H9 (cell line): ENCODE measurements at regions not wholly inside any gene's neighbourhood (a gene's known extent, or its start where the extent isn't known, plus 50 kb on each side); places are given as distances from the start of the nearest gene placed in this dataset.

Experiments used
- DNase-seq: peaks from one replicate; pipeline ENCODE4 v3.0.0-alpha.2; 2017
- H2AFZ ChIP-seq: one replicate; pipeline ENCODE4 v1.6.1; 2013; ENCODE audit warnings: mild to moderate bottlenecking, low read length, control low read depth, moderate library complexity
- H2AK5ac ChIP-seq: 2 replicates; pipeline ENCODE4 v1.6.1; 2013; ENCODE audit warnings: low read length, control low read depth, mixed read lengths; ENCODE audit not compliant: insufficient read length
- H2BK120ac ChIP-seq: one replicate; pipeline ENCODE4 v1.6.1; 2013; ENCODE audit warnings: low read depth, mild to moderate bottlenecking, low read length, control low read depth, inconsistent platforms; ENCODE audit not compliant: poor library complexity, severe bottlenecking
- H2BK12ac ChIP-seq: 2 replicates; pipeline ENCODE4 v1.6.1; 2013; ENCODE audit warnings: low read length, control low read depth, mixed read lengths, low read depth; ENCODE audit not compliant: insufficient read length
- H2BK15ac ChIP-seq: 2 replicates; pipeline ENCODE4 v1.6.1; 2013; ENCODE audit warnings: low read depth, low read length, control low read depth
- H2BK20ac ChIP-seq: one replicate; pipeline ENCODE4 v1.6.1; 2013; ENCODE audit warnings: low read depth, mild to moderate bottlenecking, low read length, control low read depth, inconsistent platforms; ENCODE audit not compliant: poor library complexity, severe bottlenecking
- H2BK5ac ChIP-seq: 2 replicates; pipeline ENCODE4 v1.6.1; 2013; ENCODE audit warnings: low read length, control low read depth, mixed read lengths; ENCODE audit not compliant: insufficient read length
- H3K14ac ChIP-seq: 2 replicates; pipeline ENCODE4 v1.6.1; 2013; ENCODE audit warnings: low read length, control low read depth; ENCODE audit not compliant: insufficient read depth
- H3K18ac ChIP-seq: 2 replicates; pipeline ENCODE4 v1.6.1; 2013; ENCODE audit warnings: low read depth, mild to moderate bottlenecking, mixed read lengths, low read length, control low read depth; ENCODE audit not compliant: insufficient read length
- H3K23ac ChIP-seq: 2 replicates; pipeline ENCODE4 v1.6.1; 2013; ENCODE audit warnings: low read length, control low read depth, mixed read lengths, low read depth; ENCODE audit not compliant: insufficient read length
- H3K23me2 ChIP-seq: 2 replicates; pipeline ENCODE4 v1.6.1; 2013; ENCODE audit warnings: low read depth, mild to moderate bottlenecking, mixed read lengths, low read length, control low read depth; ENCODE audit not compliant: insufficient read length, poor library complexity, severe bottlenecking
- H3K27ac ChIP-seq: 2 replicates; pipeline ENCODE4 v1.5.1; 2013; ENCODE audit warnings: low read length, control low read depth, mixed read lengths, low read depth; ENCODE audit not compliant: insufficient read length
- H3K27me3 ChIP-seq: 2 replicates; pipeline ENCODE4 v1.6.1; 2013; ENCODE audit warnings: low read length, control low read depth, inconsistent platforms; ENCODE audit not compliant: insufficient read depth
- H3K4ac ChIP-seq: 2 replicates; pipeline ENCODE4 v1.6.1; 2013; ENCODE audit warnings: low read depth, mild to moderate bottlenecking, control low read depth, inconsistent platforms, low read length, moderate library complexity
- H3K4me1 ChIP-seq: 2 replicates; pipeline ENCODE4 v1.6.1; 2013; ENCODE audit warnings: low read length, control low read depth, inconsistent platforms; ENCODE audit not compliant: insufficient read depth
- H3K4me2 ChIP-seq: 2 replicates; pipeline ENCODE4 v1.6.1; 2013; ENCODE audit warnings: low read length, control low read depth, mixed read lengths; ENCODE audit not compliant: insufficient read length, insufficient read depth
- H3K56ac ChIP-seq: 2 replicates; pipeline ENCODE4 v1.6.1; 2013; ENCODE audit warnings: low read depth, mild to moderate bottlenecking, mixed read lengths, low read length, control low read depth; ENCODE audit not compliant: insufficient read length
- H3K79me1 ChIP-seq: 2 replicates; pipeline ENCODE4 v1.6.1; 2013; ENCODE audit warnings: low read depth, mild to moderate bottlenecking, moderate library complexity, low read length, control low read depth, inconsistent platforms; ENCODE audit not compliant: insufficient read depth, poor library complexity, severe bottlenecking
- H3K79me2 ChIP-seq: 2 replicates; pipeline ENCODE4 v1.6.1; 2013; ENCODE audit warnings: low read length, control low read depth, inconsistent platforms; ENCODE audit not compliant: insufficient read depth
- H3K9ac ChIP-seq: 2 replicates; pipeline ENCODE4 v1.6.1; 2013; ENCODE audit warnings: low read length, control low read depth, mixed read lengths; ENCODE audit not compliant: insufficient read length; ENCODE audit errors: extremely low read depth
- H3K9me3 ChIP-seq: one replicate; pipeline ENCODE4 v1.6.1; 2013; ENCODE audit warnings: low read depth, low read length, inconsistent platforms; ENCODE audit not compliant: control insufficient read depth
- H3T11ph ChIP-seq: one replicate; pipeline ENCODE4 v1.6.1; 2013; ENCODE audit warnings: mild to moderate bottlenecking, low read length, control low read depth, inconsistent platforms
- H4K20me1 ChIP-seq: one replicate; pipeline ENCODE4 v1.6.1; 2013; ENCODE audit not compliant: control insufficient read depth, insufficient read length, insufficient read depth
- H4K5ac ChIP-seq: 2 replicates; pipeline ENCODE4 v1.6.1; 2013; ENCODE audit warnings: low read depth, mild to moderate bottlenecking, mixed read lengths, low read length, control low read depth; ENCODE audit not compliant: insufficient read length
- H4K8ac ChIP-seq: replicated peaks from 2 replicates; pipeline ENCODE4 v1.6.1; 2013; ENCODE audit warnings: low read length, control low read depth, mixed read lengths, low read depth; ENCODE audit not compliant: insufficient read length
- H4K91ac ChIP-seq: 2 replicates; pipeline ENCODE4 v1.6.1; 2013; ENCODE audit warnings: low read depth, mild to moderate bottlenecking, moderate library complexity, mixed read lengths, low read length, control low read depth; ENCODE audit not compliant: insufficient read length
- H3K27ac Mint-ChIP-seq, 3 experiments: 2 replicates in 2 of 3; 3 replicates in 1 of 3; pipeline ENCODE4 v1.8.0; 2020 to 2021; ENCODE audit warnings: mixed read lengths in 3 of 3, mild to moderate bottlenecking in 1 of 3, moderate library complexity in 1 of 3
- H3K27me3 Mint-ChIP-seq: 2 replicates; pipeline ENCODE4 v1.8.0; 2021; ENCODE audit warnings: low read depth, mild to moderate bottlenecking, moderate library complexity, mixed read lengths
- H3K36me3 Mint-ChIP-seq, 3 experiments: 2 replicates in 2 of 3; 3 replicates in 1 of 3; pipeline ENCODE4 v1.8.0; 2020 to 2021; ENCODE audit warnings: low read depth in 3 of 3, mixed read lengths in 3 of 3; ENCODE audit not compliant: insufficient read depth in 1 of 3
- H3K4me1 Mint-ChIP-seq, 2 experiments: 2 replicates each; pipeline ENCODE4 v1.8.0; 2020; ENCODE audit warnings: mixed read lengths in 2 of 2
- H3K4me3 Mint-ChIP-seq, 2 experiments: 2 replicates in 1 of 2; 3 replicates in 1 of 2; pipeline ENCODE4 v1.8.0; 2020 to 2021; ENCODE audit warnings: mild to moderate bottlenecking in 2 of 2, mixed read lengths in 2 of 2, moderate library complexity in 1 of 2
- H3K9me3 Mint-ChIP-seq, 2 experiments: 2 replicates in 1 of 2; 3 replicates in 1 of 2; pipeline ENCODE4 v1.8.0; 2020; ENCODE audit warnings: mild to moderate bottlenecking in 2 of 2, mixed read lengths in 2 of 2, moderate library complexity in 1 of 2
- WGBS: extraction: QIAGEN DNeasy Blood & Tissue Kit; methylation state at CpG from one replicate; pipeline ENCODE4 v1.1.7; 2013; ENCODE audit warnings: missing lambda C conversion rate, low lambda C conversion rate, mixed read lengths; ENCODE audit not compliant: insufficient read length; ENCODE audit errors: extremely low coverage; 5-methylcytosine and 5-hydroxymethylcytosine counted together
- TF ChIP-seq, protein P1 (sequence below): fragments of 200-600 bp; sonication (generic); conservative IDR thresholded peaks from 3 replicates; pipeline ENCODE4 v1.8.0; 2021; ENCODE audit warnings: antibody characterized with exemption, mild to moderate bottlenecking

DNA sequence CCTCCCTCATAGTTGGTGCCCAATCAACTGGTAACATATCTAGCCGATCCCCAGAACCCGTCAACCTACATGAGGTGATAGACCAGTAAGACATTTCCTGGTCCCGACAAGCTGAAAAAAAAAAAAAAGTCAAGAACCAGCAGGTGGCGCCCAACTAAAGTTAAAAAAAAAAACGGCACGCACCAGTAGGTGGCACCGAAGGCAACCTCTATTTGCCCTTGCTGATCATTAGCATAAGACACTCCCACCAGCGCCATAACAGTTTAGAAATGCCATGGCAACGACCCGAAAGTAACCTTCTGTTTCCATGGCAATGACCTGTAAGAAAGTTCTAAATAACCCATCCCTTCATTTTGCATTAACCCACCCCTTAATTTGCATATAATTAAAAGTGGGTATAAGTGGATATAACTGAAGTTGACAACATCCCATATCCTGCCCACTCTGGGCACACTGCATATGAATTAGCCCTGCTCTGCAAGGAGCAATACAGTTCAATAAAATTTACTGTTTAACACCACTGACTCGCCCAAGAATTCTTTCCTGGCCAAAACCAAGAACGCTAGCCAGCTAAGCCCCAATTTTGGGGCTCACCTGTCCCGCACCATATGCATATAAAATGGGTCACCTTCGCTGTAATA, 83.9 kb upstream of the SPANXB1 start:
- no peak overlapping the region for H2BK20ac ChIP-seq

More for the DNA sequence above, 83.9 kb upstream of the SPANXB1 start:
- Histone ChIP-seq H4K20me1 (no peaks in the 10 kb centered on the region), H3K18ac (peak overlapping the region; percentile 39), H2BK5ac (no peak overlapping the region), H3K79me2 (no peaks in the 10 kb centered on the region), H3K9me3 (no peaks in the 10 kb centered on the region), H2AK5ac (no peak overlapping the region), H3K27ac (no peak overlapping the region), H2BK120ac (no peak overlapping the region), H2BK15ac (no peak overlapping the region), H3K23ac (no peak overlapping the region), H3K56ac (no peak overlapping the region), H3K14ac (no peak overlapping the region; the same call in 1 of the 2 replicates), H3K4me1 (no peaks in the 10 kb centered on the region), H4K5ac (no peak overlapping the region), H3K27me3 (no peaks in the 10 kb centered on the region; the same call in 1 of the 2 replicates), H3K79me1 (no peaks in the 10 kb centered on the region), H4K8ac (no peak overlapping the region), H4K91ac (no peak overlapping the region), H3K23me2 (no peaks in the 10 kb centered on the region), H3K4me2 (no peak overlapping the region), H3K9ac (no peak overlapping the region), H2AFZ (no peak overlapping the region), H2BK12ac (no peak overlapping the region), H3T11ph (no peak overlapping the region), H3K4ac (no peak overlapping the region)
- H3K27me3 Mint-ChIP-seq = no peaks in the 10 kb centered on the region; the same call in 1 of the 2 replicates
- WGBS = no CpG with 5 or more reads among the region's 14 CpGs
- TF ChIP-seq, protein P1, sequence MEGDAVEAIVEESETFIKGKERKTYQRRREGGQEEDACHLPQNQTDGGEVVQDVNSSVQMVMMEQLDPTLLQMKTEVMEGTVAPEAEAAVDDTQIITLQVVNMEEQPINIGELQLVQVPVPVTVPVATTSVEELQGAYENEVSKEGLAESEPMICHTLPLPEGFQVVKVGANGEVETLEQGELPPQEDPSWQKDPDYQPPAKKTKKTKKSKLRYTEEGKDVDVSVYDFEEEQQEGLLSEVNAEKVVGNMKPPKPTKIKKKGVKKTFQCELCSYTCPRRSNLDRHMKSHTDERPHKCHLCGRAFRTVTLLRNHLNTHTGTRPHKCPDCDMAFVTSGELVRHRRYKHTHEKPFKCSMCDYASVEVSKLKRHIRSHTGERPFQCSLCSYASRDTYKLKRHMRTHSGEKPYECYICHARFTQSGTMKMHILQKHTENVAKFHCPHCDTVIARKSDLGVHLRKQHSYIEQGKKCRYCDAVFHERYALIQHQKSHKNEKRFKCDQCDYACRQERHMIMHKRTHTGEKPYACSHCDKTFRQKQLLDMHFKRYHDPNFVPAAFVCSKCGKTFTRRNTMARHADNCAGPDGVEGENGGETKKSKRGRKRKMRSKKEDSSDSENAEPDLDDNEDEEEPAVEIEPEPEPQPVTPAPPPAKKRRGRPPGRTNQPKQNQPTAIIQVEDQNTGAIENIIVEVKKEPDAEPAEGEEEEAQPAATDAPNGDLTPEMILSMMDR = peak; percentile 83
- H3K4me3 Mint-ChIP-seq = no peak overlapping the region
- peak; percentile 71 for DNase-seq
- peaks cover 0 to 6% (median 0%) of the 10 kb centered on the region in 3 experiments; a peak in 3 of 7 replicates for H3K36me3 Mint-ChIP-seq
- peaks cover 4 to 5% of the 10 kb centered on the region in 2 experiments; a peak in 1 of 4 replicates for H3K4me1 Mint-ChIP-seq
- no peak overlapping the region; a peak in 1 of 7 replicates for H3K27ac Mint-ChIP-seq
- peaks cover 60 to 64% of the 10 kb centered on the region in 2 experiments for H3K9me3 Mint-ChIP-seq
